Natural killer cell treated with Interleukin-12 subunit alpha and Interleukin-12 subunit beta and Interleukin-15 and Interleukin-18, amount 100 ng/mL, for 72 hours (primary cell): ENCODE measurements at regions not wholly inside any gene's neighbourhood (a gene's known extent, or its start where the extent isn't known, plus 50 kb on each side); places are given as distances from the start of the nearest gene placed in this dataset.
A peak's percentile ranks its signal among the peaks of the same experiment; 100 is the strongest.
"Not testable (repeated sequence)": the region's sequence is repeated elsewhere in the genome, so short reads cannot be mapped to it uniquely, and the experiment has no call there.

ENCODE experiments used
- ATAC-seq, 2 donors: fragments of 150-1000 bp; cut with Tn5 transposase in 1 of 2; sonication (Bioruptor Pico), chemical (Tn5 transposase) in 1 of 2; 2 replicates each; pipeline ENCODE4 v1.10.0; 2021
- DNase-seq: peaks from one replicate; pipeline ENCODE4 v3.0.0; 2022; ENCODE audit warnings: low spot score
- H3K27ac Mint-ChIP-seq, 2 donors: 1 replicate in 1 of 2; 2 replicates in 1 of 2; pipeline ENCODE4 v1.8.0; 2022; ENCODE audit warnings: mixed read lengths in 2 of 2, mild to moderate bottlenecking in 1 of 2, moderate library complexity in 1 of 2
- H3K27me3 Mint-ChIP-seq, 2 donors: 1 replicate in 1 of 2; 2 replicates in 1 of 2; pipeline ENCODE4 v1.8.0; 2022; ENCODE audit warnings: mixed read lengths in 2 of 2
- H3K36me3 Mint-ChIP-seq: one replicate; pipeline ENCODE4 v1.8.0; 2022; ENCODE audit warnings: mixed read lengths
- H3K4me1 Mint-ChIP-seq, 2 donors: 1 replicate in 1 of 2; 2 replicates in 1 of 2; pipeline ENCODE4 v1.8.0; 2022; ENCODE audit warnings: low read depth in 2 of 2, mixed read lengths in 2 of 2, mild to moderate bottlenecking in 1 of 2
- H3K4me3 Mint-ChIP-seq: one replicate; pipeline ENCODE4 v1.8.0; 2022; ENCODE audit warnings: mixed read lengths
- H3K9me3 Mint-ChIP-seq: 2 replicates; pipeline ENCODE4 v1.8.0; 2022; ENCODE audit warnings: mixed read lengths

- H3K27me3 Mint-ChIP-seq, H3K27ac Mint-ChIP-seq, H3K36me3 Mint-ChIP-seq, H3K9me3 Mint-ChIP-seq, H3K4me1 Mint-ChIP-seq, ATAC-seq, H3K4me3 Mint-ChIP-seq, DNase-seq: not testable (repeated sequence)
Measured at GRCh38 chr7:98736461-98736860, 119.4 kb downstream of the NPTX2 start.

GRCh38 chr7:98737176-98737575 is 120.1 kb downstream of the NPTX2 start:
- Mint-ChIP-seq H3K4me3 (no peak overlapping the region), H3K27ac (no peak overlapping the region), H3K9me3 (no peaks in the 10 kb centered on the region), H3K27me3 (no peaks in the 10 kb centered on the region), H3K36me3 (no peaks in the 10 kb centered on the region), H3K4me1 (no peaks in the 10 kb centered on the region)
- ATAC-seq (no peak), DNase-seq (no peak)

- H3K4me3 Mint-ChIP-seq = no peak overlapping the region
- no peaks in the 10 kb centered on the region for H3K36me3 Mint-ChIP-seq
- H3K27me3 Mint-ChIP-seq = no peaks in the 10 kb centered on the region
- no peaks in the 10 kb centered on the region for H3K4me1 Mint-ChIP-seq
- ATAC-seq (no peak), DNase-seq (no peak)
- no peaks in the 10 kb centered on the region for H3K9me3 Mint-ChIP-seq
- no peak overlapping the region for H3K27ac Mint-ChIP-seq
Measured at GRCh38 chr7:98740643-98741042, 123.6 kb downstream of the NPTX2 start.

GRCh38 chr7:98745722-98746318 is 124.0 kb downstream of the TMEM130 start:
- Mint-ChIP-seq H3K9me3 (no peaks in the 10 kb centered on the region), H3K36me3 (no peaks in the 10 kb centered on the region), H3K4me1 (no peaks in the 10 kb centered on the region), H3K4me3 (no peak overlapping the region), H3K27ac (no peak overlapping the region), H3K27me3 (peaks cover 0 to 4% of the 10 kb centered on the region in 2 donors)
- ATAC-seq (peak in 1 of 2 donors; percentile 51), DNase-seq (peak; percentile 65)

GRCh38 chr7:98748090-98748489 is 121.7 kb downstream of the TMEM130 start:
- H3K27ac Mint-ChIP-seq = no peak overlapping the region
- no peaks in the 10 kb centered on the region for H3K9me3 Mint-ChIP-seq
- no peak overlapping the region for H3K4me3 Mint-ChIP-seq
- DNase-seq (no peak), ATAC-seq (no peak)
- H3K27me3 Mint-ChIP-seq = peaks cover 0 to 4% of the 10 kb centered on the region in 2 donors
- no peaks in the 10 kb centered on the region for H3K4me1 Mint-ChIP-seq
- H3K36me3 Mint-ChIP-seq = no peaks in the 10 kb centered on the region

GRCh38 chr7:98753176-98753575 is 116.6 kb downstream of the TMEM130 start:
- DNase-seq (no peak), ATAC-seq (peak; percentile 15 to 33)
- Mint-ChIP-seq H3K27ac (no peak overlapping the region), H3K4me3 (no peak overlapping the region), H3K36me3 (no peaks in the 10 kb centered on the region), H3K4me1 (no peaks in the 10 kb centered on the region), H3K9me3 (no peaks in the 10 kb centered on the region), H3K27me3 (peaks cover 0 to 4% of the 10 kb centered on the region in 2 donors)

GRCh38 chr7:98753989-98754479 is 115.8 kb downstream of the TMEM130 start:
- Mint-ChIP-seq H3K9me3 (no peaks in the 10 kb centered on the region), H3K4me1 (no peaks in the 10 kb centered on the region), H3K36me3 (no peaks in the 10 kb centered on the region), H3K4me3 (no peak overlapping the region), H3K27ac (no peak overlapping the region), H3K27me3 (peaks cover 1 to 3% of the 10 kb centered on the region in 2 donors)
- no peak for DNase-seq
- no peak for ATAC-seq

- peak in 1 of 2 donors; percentile 14 for ATAC-seq
- H3K4me1 Mint-ChIP-seq = no peaks in the 10 kb centered on the region
- DNase-seq = no peak
- H3K27me3 Mint-ChIP-seq = peaks cover 11 to 12% of the 10 kb centered on the region in 2 donors
- no peaks in the 10 kb centered on the region for H3K36me3 Mint-ChIP-seq
- H3K4me3 Mint-ChIP-seq = no peak overlapping the region
- no peak overlapping the region for H3K27ac Mint-ChIP-seq
- no peaks in the 10 kb centered on the region for H3K9me3 Mint-ChIP-seq
Measured at GRCh38 chr7:98755138-98755898, 114.5 kb downstream of the TMEM130 start.

- DNase-seq (no peak), ATAC-seq (no peak)
- no peaks in the 10 kb centered on the region for H3K4me1 Mint-ChIP-seq
- H3K36me3 Mint-ChIP-seq = no peaks in the 10 kb centered on the region
- no peak overlapping the region for H3K4me3 Mint-ChIP-seq
- H3K9me3 Mint-ChIP-seq = no peaks in the 10 kb centered on the region
- H3K27me3 Mint-ChIP-seq = peaks cover 11 to 12% of the 10 kb centered on the region in 2 donors
- H3K27ac Mint-ChIP-seq = no peak overlapping the region
Measured at GRCh38 chr7:98758157-98758556, 111.7 kb downstream of the TMEM130 start.

GRCh38 chr7:98760201-98760651 is 109.6 kb downstream of the TMEM130 start:
- DNase-seq (no peak), ATAC-seq (no peak)
- H3K27ac Mint-ChIP-seq = no peak overlapping the region
- H3K27me3 Mint-ChIP-seq = peaks cover 11 to 12% of the 10 kb centered on the region in 2 donors
- H3K4me1 Mint-ChIP-seq = no peaks in the 10 kb centered on the region
- no peak overlapping the region for H3K4me3 Mint-ChIP-seq
- no peaks in the 10 kb centered on the region for H3K36me3 Mint-ChIP-seq
- no peaks in the 10 kb centered on the region for H3K9me3 Mint-ChIP-seq

GRCh38 chr7:98761225-98761624 is 108.6 kb downstream of the TMEM130 start:
- Mint-ChIP-seq H3K36me3 (no peaks in the 10 kb centered on the region), H3K27me3 (peaks cover 11 to 12% of the 10 kb centered on the region in 2 donors), H3K4me1 (no peaks in the 10 kb centered on the region), H3K27ac (no peak overlapping the region), H3K9me3 (no peaks in the 10 kb centered on the region), H3K4me3 (no peak overlapping the region)
- ATAC-seq (no peak), DNase-seq (no peak)

- ATAC-seq = no peak
- H3K4me3 Mint-ChIP-seq = no peak overlapping the region
- no peak overlapping the region for H3K27ac Mint-ChIP-seq
- H3K27me3 Mint-ChIP-seq = peaks cover 11 to 12% of the 10 kb centered on the region in 2 donors
- H3K4me1 Mint-ChIP-seq = no peaks in the 10 kb centered on the region
- H3K36me3 Mint-ChIP-seq = no peaks in the 10 kb centered on the region
- no peak for DNase-seq
- H3K9me3 Mint-ChIP-seq = no peaks in the 10 kb centered on the region
Measured at GRCh38 chr7:98762620-98763019, 107.2 kb downstream of the TMEM130 start.

GRCh38 chr7:98763441-98763840 is 106.4 kb downstream of the TMEM130 start:
- Mint-ChIP-seq H3K27me3 (peaks cover 11 to 12% of the 10 kb centered on the region in 2 donors), H3K4me3 (no peak overlapping the region), H3K36me3 (no peaks in the 10 kb centered on the region), H3K9me3 (no peaks in the 10 kb centered on the region), H3K4me1 (no peaks in the 10 kb centered on the region), H3K27ac (no peak overlapping the region)
- DNase-seq = no peak
- no peak for ATAC-seq

- Mint-ChIP-seq H3K27ac (no peak overlapping the region), H3K4me1 (no peaks in the 10 kb centered on the region)
Measured at GRCh38 chr7:98764946-98765345, 104.9 kb downstream of the TMEM130 start.

More at GRCh38 chr7:98764946-98765345, 104.9 kb downstream of the TMEM130 start:
- ATAC-seq (no peak), DNase-seq (no peak)
- Mint-ChIP-seq H3K9me3 (no peaks in the 10 kb centered on the region), H3K27me3 (peaks cover under 1% of the 10 kb centered on the region in 2 donors), H3K4me3 (no peak overlapping the region), H3K36me3 (no peaks in the 10 kb centered on the region)
